OCI-LY3 (cell line): ENCODE measurements at regions not wholly inside any gene's neighbourhood (a gene's known extent, or its start where the extent isn't known, plus 50 kb on each side); places are given as distances from the start of the nearest gene placed in this dataset.

Source experiments
- H2AFZ ChIP-seq: fragments of 200-600, 300-600 bp; shearing (Covaris generic); 2 replicates; pipeline ENCODE4 v1.6.0; 2014; ENCODE audit warnings: antibody characterized with exemption, low read depth, low read length
- H3K27ac ChIP-seq: fragments of 200-600, 300-600 bp; sonication (generic); 2 replicates; pipeline ENCODE4 v1.5.1; 2014; ENCODE audit warnings: mild to moderate bottlenecking, low read length, moderate library complexity, mixed read lengths
- H3K27me3 ChIP-seq: fragments of 200-600, 300-600 bp; sonication (generic); 2 replicates; pipeline ENCODE4 v1.6.1; 2014; ENCODE audit warnings: low read depth, low read length, mixed read lengths
- H3K36me3 ChIP-seq: fragments of 200-600, 300-600 bp; sonication (generic); replicated peaks from 2 replicates; pipeline ENCODE3; 2014; ENCODE audit warnings: low read depth, low read length, mixed read lengths
- H3K4me1 ChIP-seq: fragments of 300-600, 200-600 bp; sonication (generic); 2 replicates; pipeline ENCODE4 v1.6.1; 2014; ENCODE audit warnings: low read length, mixed read lengths
- H3K4me2 ChIP-seq: fragments of 200-600, 300-600 bp; sonication (generic); 2 replicates; pipeline ENCODE4 v1.6.1; 2014; ENCODE audit warnings: low read length, mixed read lengths
- H3K4me3 ChIP-seq: fragments of 300-600, 200-600 bp; sonication (generic); 2 replicates; pipeline ENCODE4 v1.5.1; 2014; ENCODE audit warnings: antibody characterized with exemption, mild to moderate bottlenecking, low read length, moderate library complexity
- H3K79me2 ChIP-seq: fragments of 300-600, 200-600 bp; shearing (Covaris generic); 2 replicates; pipeline ENCODE4 v1.6.1; 2014; ENCODE audit warnings: mild to moderate bottlenecking, low read length, mixed read lengths
- H3K9ac ChIP-seq: fragments of 300-600, 200-600 bp; shearing (Covaris generic); 2 replicates; pipeline ENCODE4 v1.6.0; 2014; ENCODE audit warnings: mild to moderate bottlenecking, low read length, moderate library complexity
- H3K9me3 ChIP-seq: fragments of 200-600, 300-600 bp; shearing (Covaris generic); 2 replicates; pipeline ENCODE4 v1.6.1; 2014; ENCODE audit warnings: low read length, mixed read lengths; ENCODE audit not compliant: insufficient read depth
- H4K20me1 ChIP-seq: fragments of 200-600, 300-600 bp; sonication (generic); 2 replicates; pipeline ENCODE4 v1.6.1; 2016; ENCODE audit warnings: low read length, mixed read lengths; ENCODE audit not compliant: insufficient read depth
- CTCF ChIP-seq: fragments of 200-600, 300-600 bp; sonication (generic); IDR thresholded peaks from 2 replicates; pipeline ENCODE4 v1.5.1; 2014; ENCODE audit warnings: antibody characterized with exemption, low read length, low read depth
- EZH2phosphoT487 ChIP-seq: fragments of 200-600 bp; shearing (Covaris generic); IDR thresholded peaks from 2 replicates; pipeline ENCODE4 v1.6.1; 2018; ENCODE audit warnings: antibody characterized with exemption, mixed run types, low read depth

GRCh38 chr4:24741910-24742309, 53.5 kb upstream of the SOD3 start:
- H3K79me2 ChIP-seq: no peaks in the 10 kb centered on the region
- no peak for TF ChIP-seq EZH2phosphoT487
- no peak for TF ChIP-seq CTCF
- no peak overlapping the region for H3K4me2 ChIP-seq
- no peaks in the 10 kb centered on the region for H3K9me3 ChIP-seq
- no peaks in the 10 kb centered on the region for H3K4me1 ChIP-seq
- H3K4me3 ChIP-seq: no peak overlapping the region
- H3K36me3 ChIP-seq: no peaks in the 10 kb centered on the region
- H2AFZ ChIP-seq: no peak overlapping the region
- no peak overlapping the region for H3K9ac ChIP-seq
- H4K20me1 ChIP-seq: no peaks in the 10 kb centered on the region
- no peaks in the 10 kb centered on the region for H3K27me3 ChIP-seq
- no peak overlapping the region for H3K27ac ChIP-seq

GRCh38 chr4:24742335-24742734, 53.0 kb upstream of the SOD3 start:
- H3K9me3 ChIP-seq: no peaks in the 10 kb centered on the region
- no peak overlapping the region for H3K27ac ChIP-seq
- no peak for TF ChIP-seq CTCF
- no peak for TF ChIP-seq EZH2phosphoT487
- no peaks in the 10 kb centered on the region for H3K4me1 ChIP-seq
- no peaks in the 10 kb centered on the region for H3K36me3 ChIP-seq
- H3K79me2 ChIP-seq: no peaks in the 10 kb centered on the region
- H3K4me2 ChIP-seq: no peak overlapping the region
- H3K4me3 ChIP-seq: no peak overlapping the region
- no peaks in the 10 kb centered on the region for H3K27me3 ChIP-seq
- no peaks in the 10 kb centered on the region for H4K20me1 ChIP-seq
- H2AFZ ChIP-seq: no peak overlapping the region
- H3K9ac ChIP-seq: no peak overlapping the region

- TF ChIP-seq CTCF (no peak), EZH2phosphoT487 (no peak)
- no peaks in the 10 kb centered on the region for H3K9me3 ChIP-seq
- H2AFZ ChIP-seq: no peak overlapping the region
- H3K27ac ChIP-seq: no peak overlapping the region
- no peaks in the 10 kb centered on the region for H3K36me3 ChIP-seq
- no peaks in the 10 kb centered on the region for H3K4me1 ChIP-seq
- H3K9ac ChIP-seq: no peak overlapping the region
- no peak overlapping the region for H3K4me3 ChIP-seq
- no peaks in the 10 kb centered on the region for H3K27me3 ChIP-seq
- no peaks in the 10 kb centered on the region for H3K79me2 ChIP-seq
- no peak overlapping the region for H3K4me2 ChIP-seq
- H4K20me1 ChIP-seq: no peaks in the 10 kb centered on the region
These were observed 52.6 kb upstream of the SOD3 start for GRCh38 chr4:24742773-24743172.

DNA sequence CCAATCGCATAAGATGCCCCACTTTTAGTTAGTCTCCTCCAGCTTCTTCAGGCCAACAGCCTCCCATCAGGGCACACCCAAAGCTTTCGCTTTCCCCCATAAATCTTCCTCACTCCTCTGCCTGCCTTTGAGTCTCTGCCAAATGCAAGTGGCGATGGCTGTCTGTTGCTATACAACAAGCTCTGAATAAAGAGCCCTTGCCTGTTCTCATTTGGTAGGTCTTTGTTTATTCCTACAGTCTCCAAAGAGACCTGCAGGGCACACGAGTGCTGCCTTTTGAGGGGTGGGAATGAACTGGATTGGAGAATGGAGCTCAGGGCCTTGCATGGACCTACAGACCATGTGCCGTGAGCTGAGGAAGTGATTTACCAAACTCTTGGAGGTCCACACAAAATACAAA, 52.2 kb upstream of the SOD3 start:
- H2AFZ ChIP-seq: no peak overlapping the region
- no peaks in the 10 kb centered on the region for H3K4me1 ChIP-seq
- no peaks in the 10 kb centered on the region for H4K20me1 ChIP-seq
- no peaks in the 10 kb centered on the region for H3K27me3 ChIP-seq
- H3K4me2 ChIP-seq: no peak overlapping the region
- no peaks in the 10 kb centered on the region for H3K9me3 ChIP-seq
- no peaks in the 10 kb centered on the region for H3K36me3 ChIP-seq
- no peak overlapping the region for H3K9ac ChIP-seq
- no peak overlapping the region for H3K4me3 ChIP-seq
- H3K79me2 ChIP-seq: no peaks in the 10 kb centered on the region
- TF ChIP-seq EZH2phosphoT487 (no peak), CTCF (no peak)
- H3K27ac ChIP-seq: no peak overlapping the region
